GM12878 (cell line): ENCODE measurements at regions not wholly inside any gene's neighbourhood (a gene's known extent, or its start where the extent isn't known, plus 50 kb on each side); places are given as distances from the start of the nearest gene placed in this dataset.

Experiments used
- ATAC-seq: fragments of 200-7000 bp; cut with Tn5 transposase; 3 replicates; pipeline ENCODE4 v1.9.1; 2020; ENCODE audit warnings: mild to moderate bottlenecking, moderate library complexity
- BruUV-seq: library from RNA; stranded (reverse); fragments of 400-500 nt; replicated peaks from 2 replicates; lab custom pipeline; 2021; lab: Mats Ljungman, UMichigan
- CTCF ChIA-PET: fragments of 300-600 bp; sonication (Branson Sonifier 250); formaldehyde crosslinking; extraction: SDS; loops from one replicate; lab custom pipeline; 2021; ENCODE audit warnings: inconsistent platforms; lab: Yijun Ruan, JAX
- POLR2A ChIA-PET: fragments of 350-600 bp; formaldehyde crosslinking; extraction: SDS; loops from one replicate; lab custom pipeline; 2021; ENCODE audit warnings: inconsistent platforms; lab: Charles Lee
- RAD21 ChIA-PET: fragments of 300-600 bp; sonication (Branson Sonifier 250); formaldehyde crosslinking; loops from one replicate; lab custom pipeline; 2023; ENCODE audit warnings: antibody characterized with exemption; ENCODE audit not compliant: unreplicated experiment; lab: Charles Lee
- SMC1A ChIA-PET: fragments of 300-600 bp; sonication (Branson Sonifier 250); formaldehyde crosslinking; loops from one replicate; lab custom pipeline; 2023; ENCODE audit not compliant: unreplicated experiment, uncharacterized antibody; lab: Charles Lee
- DNase-seq: peaks from one replicate; pipeline ENCODE4 v3.0.0-alpha.2; 2011; ENCODE audit warnings: low read depth, low spot score
- FAIRE-seq: peaks from 3 replicates; lab custom pipeline; 2011; peaks lifted over from hg19 to GRCh38; lab: Jason Lieb, UNC
- H2AFZ ChIP-seq: 2 replicates; pipeline ENCODE4 v1.6.0; 2011; ENCODE audit warnings: low read depth, low read length, control low read depth; ENCODE audit not compliant: control insufficient read depth
- H3K27ac ChIP-seq: 2 replicates; pipeline ENCODE4 v1.5.1; 2011; ENCODE audit warnings: control low read depth; ENCODE audit not compliant: control insufficient read depth, insufficient read depth
- H3K27me3 ChIP-seq, 2 experiments: replicated peaks in 1 of 2; 2 replicates each; pipeline versions ENCODE4 v1.6.0 to v1.6.1; 2011; ENCODE audit warnings: low read length in 1 of 2; ENCODE audit not compliant: control insufficient read depth in 2 of 2, insufficient read depth in 2 of 2
- H3K36me3 ChIP-seq, 2 experiments: 2 replicates each; pipeline ENCODE4 v1.5.1; 2011; ENCODE audit warnings: low read length in 1 of 2; ENCODE audit not compliant: control insufficient read depth in 2 of 2, insufficient read depth in 2 of 2
- H3K4me1 ChIP-seq: 2 replicates; pipeline ENCODE4 v1.6.1; 2011; ENCODE audit warnings: mild to moderate bottlenecking, low read length, moderate library complexity, mixed read lengths; ENCODE audit not compliant: control insufficient read depth, insufficient read depth
- H3K4me2 ChIP-seq: 2 replicates; pipeline ENCODE4 v1.6.0; 2011; ENCODE audit warnings: control low read depth; ENCODE audit not compliant: control insufficient read depth, insufficient read depth
- H3K4me3 ChIP-seq: fragments of 200-600 bp; sonication (generic); 2 replicates; pipeline ENCODE4 v1.5.1; 2016
- H3K79me2 ChIP-seq: 2 replicates; pipeline ENCODE4 v1.6.0; 2011; ENCODE audit warnings: low read length; ENCODE audit not compliant: control insufficient read depth, insufficient read depth
- H3K9ac ChIP-seq: 2 replicates; pipeline ENCODE4 v1.8.0; 2011; ENCODE audit warnings: low read length, control low read depth, mixed read lengths; ENCODE audit not compliant: control insufficient read depth, insufficient read depth
- H3K9me3 ChIP-seq: replicated peaks from 3 replicates; pipeline ENCODE4 v1.5.1; 2011; ENCODE audit warnings: mild to moderate bottlenecking, low read length; ENCODE audit not compliant: control insufficient read depth, insufficient read depth
- H4K20me1 ChIP-seq: 2 replicates; pipeline ENCODE4 v1.6.0; 2011; ENCODE audit not compliant: control insufficient read depth, insufficient read depth
- ATF7 ChIP-seq: fragments of 450-650 bp; IDR thresholded peaks from 2 replicates; pipeline ENCODE4 v1.6.1; 2016; ENCODE audit warnings: low read depth, mild to moderate bottlenecking
- CBFB ChIP-seq: IDR thresholded peaks from 2 replicates; pipeline ENCODE4 v1.6.1; 2016; ENCODE audit warnings: antibody characterized with exemption, low read depth
- FOS ChIP-seq: IDR thresholded peaks from 3 replicates; pipeline ENCODE4 v1.6.1; 2011; ENCODE audit warnings: borderline replicate concordance; ENCODE audit not compliant: insufficient read length; ENCODE audit errors: extremely low read depth
- JUND ChIP-seq: IDR thresholded peaks from 2 replicates; pipeline ENCODE4 v1.6.1; 2012; ENCODE audit warnings: low read depth, mild to moderate bottlenecking, low read length, improper control_type of control experiment, moderate library complexity
- NFYA ChIP-seq: IDR thresholded peaks from 2 replicates; pipeline ENCODE4 v1.6.1; 2011; ENCODE audit warnings: low read depth, mild to moderate bottlenecking, low read length, improper control_type of control experiment, borderline replicate concordance
- PAX5 ChIP-seq: IDR thresholded peaks from 2 replicates; pipeline ENCODE4 v1.6.1; 2011; ENCODE audit warnings: low read depth, low read length, borderline replicate concordance
- PAX8 ChIP-seq: fragments of 450-650 bp; IDR thresholded peaks from 2 replicates; pipeline ENCODE4 v1.6.1; 2017; ENCODE audit warnings: mild to moderate bottlenecking, moderate library complexity
- RBBP5 ChIP-seq: fragments of 200-600 bp; sonication (generic); conservative IDR thresholded peaks from 2 replicates; pipeline ENCODE4 v1.6.1; 2016
- SREBF2 ChIP-seq: IDR thresholded peaks from 2 replicates; pipeline ENCODE4 v1.6.1; 2012; ENCODE audit warnings: mild to moderate bottlenecking, low read length
- STAT3 ChIP-seq: IDR thresholded peaks from 2 replicates; pipeline ENCODE4 v1.6.1; 2011; ENCODE audit warnings: low read depth, low read length, improper control_type of control experiment
- USF1 ChIP-seq: IDR thresholded peaks from 2 replicates; pipeline ENCODE4 v1.6.1; 2011; ENCODE audit warnings: borderline replicate concordance, low read depth, mild to moderate bottlenecking, moderate library complexity, mixed read lengths, low read length; ENCODE audit not compliant: insufficient read depth; ENCODE audit errors: extremely low read length
- ZNF207 ChIP-seq: fragments of 450-650 bp; IDR thresholded peaks from 2 replicates; pipeline ENCODE4 v1.6.1; 2014; ENCODE audit warnings: antibody characterized with exemption, mild to moderate bottlenecking, borderline replicate concordance
- ZNF687 ChIP-seq: fragments of 450-650 bp; IDR thresholded peaks from 2 replicates; pipeline ENCODE4 v1.6.1; 2017; ENCODE audit warnings: mild to moderate bottlenecking, moderate library complexity
- WGBS: methylation state at CpG from one replicate; pipeline ENCODE4 v1.1.6; 2016; ENCODE audit warnings: low lambda C conversion rate; ENCODE audit not compliant: insufficient replicate concordance, insufficient coverage; ENCODE audit errors: missing lambda C conversion rate; 5-methylcytosine and 5-hydroxymethylcytosine counted together
- in situ Hi-C: fragments of 300-500 bp; cut with MboI; formaldehyde crosslinking; loops from 9 replicates; pipeline ENCODE4 v1.14.3; 2018; ENCODE audit warnings: mixed read lengths
- intact Hi-C: fragments of 100-400 bp; cut with micrococcal nuclease; formaldehyde crosslinking; loops from one replicate; pipeline ENCODE4 v1.14.2; 2022; ENCODE audit not compliant: unreplicated experiment
- TF ChIP-seq, protein P1 (sequence below): fragments of 450-650 bp; IDR thresholded peaks from 2 replicates; pipeline ENCODE4 v1.6.1; 2014; ENCODE audit warnings: mild to moderate bottlenecking
- TF ChIP-seq, protein P2 (sequence below): IDR thresholded peaks from 2 replicates; pipeline ENCODE4 v1.6.1; 2011; ENCODE audit warnings: borderline replicate concordance, low read depth, mild to moderate bottlenecking, moderate library complexity, low read length; ENCODE audit not compliant: insufficient read depth, poor library complexity, severe bottlenecking

GRCh38 chr3:124632566-124633140 is 97.6 kb upstream of the UMPS start (continued):
- TF ChIP-seq ZNF207 (no peak), JUND (no peak), FOS (no peak), USF1 (no peak), ATF7 (no peak), PAX8 (no peak), NFYA (no peak), SREBF2 (no peak), PAX5 (no peak)
- TF ChIP-seq, protein P1, sequence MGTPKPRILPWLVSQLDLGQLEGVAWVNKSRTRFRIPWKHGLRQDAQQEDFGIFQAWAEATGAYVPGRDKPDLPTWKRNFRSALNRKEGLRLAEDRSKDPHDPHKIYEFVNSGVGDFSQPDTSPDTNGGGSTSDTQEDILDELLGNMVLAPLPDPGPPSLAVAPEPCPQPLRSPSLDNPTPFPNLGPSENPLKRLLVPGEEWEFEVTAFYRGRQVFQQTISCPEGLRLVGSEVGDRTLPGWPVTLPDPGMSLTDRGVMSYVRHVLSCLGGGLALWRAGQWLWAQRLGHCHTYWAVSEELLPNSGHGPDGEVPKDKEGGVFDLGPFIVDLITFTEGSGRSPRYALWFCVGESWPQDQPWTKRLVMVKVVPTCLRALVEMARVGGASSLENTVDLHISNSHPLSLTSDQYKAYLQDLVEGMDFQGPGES: no peak

GRCh38 chr3:124633524-124633923 is 96.7 kb upstream of the UMPS start:
- in situ Hi-C loops: no loop called here
- no peak for ATAC-seq
- H3K4me3 ChIP-seq: no peak overlapping the region
- RAD21 ChIA-PET: interaction anchor here (4.8 kb wide), 2 partner anchors 17 to 54 kb away, joined by 17 to 43 read pairs; no protein-coding TSS in a partner anchor
- intact Hi-C loops: no loop called here
- CTCF ChIA-PET: interaction anchor here (1.2 kb wide), 1 partner anchor 32 kb away, joined by 3 read pairs; no protein-coding TSS in a partner anchor
- FAIRE-seq: no peak
- SMC1A ChIA-PET: interaction anchor here (0.9 to 5.0 kb wide), 9 partner anchors 9 to 55 kb away, joined by 3 to 34 read pairs (median 5); no protein-coding TSS in a partner anchor
- no peak overlapping the region for H2AFZ ChIP-seq
- H3K4me1 ChIP-seq: peaks cover 16% of the 10 kb centered on the region
- no peak overlapping the region for H3K27ac ChIP-seq
- no peak for DNase-seq
- H3K79me2 ChIP-seq: no peaks in the 10 kb centered on the region
- H3K9me3 ChIP-seq: no peaks in the 10 kb centered on the region
- no peak overlapping the region for H3K9ac ChIP-seq
- H4K20me1 ChIP-seq: no peaks in the 10 kb centered on the region
- POLR2A ChIA-PET: interaction anchor here (1.3 kb wide), 1 partner anchor 10 kb away, joined by 3 read pairs; no protein-coding TSS in a partner anchor
- no peaks in the 10 kb centered on the region for H3K36me3 ChIP-seq
- no TSS peak for BruUV-seq
- H3K27me3 ChIP-seq: no peaks in the 10 kb centered on the region
- no peak overlapping the region for H3K4me2 ChIP-seq
- WGBS: 73% methylated on average over 3 of the region's 3 CpGs
- TF ChIP-seq ZNF687: no peak
- no peak for TF ChIP-seq RBBP5
- no peak for TF ChIP-seq STAT3
- TF ChIP-seq, protein P2, sequence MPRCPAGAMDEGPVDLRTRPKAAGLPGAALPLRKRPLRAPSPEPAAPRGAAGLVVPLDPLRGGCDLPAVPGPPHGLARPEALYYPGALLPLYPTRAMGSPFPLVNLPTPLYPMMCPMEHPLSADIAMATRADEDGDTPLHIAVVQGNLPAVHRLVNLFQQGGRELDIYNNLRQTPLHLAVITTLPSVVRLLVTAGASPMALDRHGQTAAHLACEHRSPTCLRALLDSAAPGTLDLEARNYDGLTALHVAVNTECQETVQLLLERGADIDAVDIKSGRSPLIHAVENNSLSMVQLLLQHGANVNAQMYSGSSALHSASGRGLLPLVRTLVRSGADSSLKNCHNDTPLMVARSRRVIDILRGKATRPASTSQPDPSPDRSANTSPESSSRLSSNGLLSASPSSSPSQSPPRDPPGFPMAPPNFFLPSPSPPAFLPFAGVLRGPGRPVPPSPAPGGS: no peak
- TF ChIP-seq CBFB: no peak
